Keratinocyte (primary cell): ENCODE measurements at regions not wholly inside any gene's neighbourhood (a gene's known extent, or its start where the extent isn't known, plus 50 kb on each side); places are given as distances from the start of the nearest gene placed in this dataset.

Source experiments
- DNase-seq: peaks from one replicate; pipeline ENCODE4 v3.0.0-alpha.2; 2011; ENCODE audit warnings: low read depth, missing footprints, low spot score
- FAIRE-seq: peaks from 2 replicates; lab custom pipeline; 2011; peaks lifted over from hg19 to GRCh38; lab: Jason Lieb, UNC
- H2AFZ ChIP-seq: 2 replicates; pipeline ENCODE4 v1.6.0; 2012; ENCODE audit warnings: low read length, control low read depth, inconsistent platforms; ENCODE audit not compliant: control insufficient read depth
- H3K27ac ChIP-seq: 2 replicates; pipeline ENCODE4 v1.5.1; 2011; ENCODE audit warnings: low read length; ENCODE audit not compliant: control insufficient read depth, insufficient read depth
- H3K27me3 ChIP-seq: 3 replicates; pipeline ENCODE4 v1.6.0; 2011; ENCODE audit warnings: low read length; ENCODE audit not compliant: control insufficient read depth, insufficient read depth; ENCODE audit errors: extremely low read depth
- H3K36me3 ChIP-seq, 2 experiments: 2 replicates in 1 of 2; 3 replicates in 1 of 2; pipeline ENCODE4 v1.5.1; 2011; ENCODE audit warnings: low read length in 2 of 2, mild to moderate bottlenecking in 1 of 2; ENCODE audit not compliant: control insufficient read depth in 2 of 2, insufficient read depth in 2 of 2; ENCODE audit errors: extremely low read depth in 1 of 2
- H3K4me1 ChIP-seq: 3 replicates; pipeline ENCODE4 v1.5.1; 2011; ENCODE audit warnings: low read length; ENCODE audit not compliant: control insufficient read depth, insufficient read depth; ENCODE audit errors: extremely low read depth
- H3K4me2 ChIP-seq: 3 replicates; pipeline ENCODE4 v1.6.0; 2011; ENCODE audit warnings: low read depth, low read length; ENCODE audit not compliant: control insufficient read depth, insufficient read depth; ENCODE audit errors: extremely low read depth
- H3K4me3 ChIP-seq, 3 experiments: fragments of 200-600 bp in 1 of 3; sonication (generic) in 1 of 3; 2 replicates in 2 of 3; 3 replicates in 1 of 3; pipeline ENCODE4 v1.5.1; 2011 to 2016; ENCODE audit warnings: low read length in 3 of 3, mild to moderate bottlenecking in 3 of 3, control low read depth in 2 of 3, inconsistent platforms in 1 of 3, low read depth in 1 of 3, mixed read lengths in 1 of 3, mixed run types in 1 of 3, moderate library complexity in 1 of 3; ENCODE audit not compliant: control insufficient read depth in 2 of 3, insufficient read depth in 2 of 3; ENCODE audit errors: extremely low read depth in 1 of 3
- H3K79me2 ChIP-seq: 2 replicates; pipeline ENCODE4 v1.6.0; 2012; ENCODE audit warnings: low read length; ENCODE audit not compliant: control insufficient read depth, insufficient read depth
- H3K9ac ChIP-seq: 3 replicates; pipeline ENCODE4 v1.6.0; 2011; ENCODE audit warnings: low read length; ENCODE audit not compliant: control insufficient read depth, insufficient read depth; ENCODE audit errors: extremely low read depth
- H3K9me1 ChIP-seq: 3 replicates; pipeline ENCODE4 v1.6.0; 2011; ENCODE audit warnings: low read length; ENCODE audit not compliant: control insufficient read depth, insufficient read depth; ENCODE audit errors: extremely low read depth
- H3K9me3 ChIP-seq: 2 replicates; pipeline ENCODE4 v1.5.1; 2012; ENCODE audit warnings: low read depth, low read length; ENCODE audit not compliant: control insufficient read depth
- H4K20me1 ChIP-seq: 3 replicates; pipeline ENCODE4 v1.6.0; 2011; ENCODE audit warnings: low read length; ENCODE audit not compliant: control insufficient read depth, insufficient read depth; ENCODE audit errors: extremely low read depth
- CTCF ChIP-seq, 3 experiments: IDR thresholded peaks in 1 of 3; conservative IDR thresholded peaks in 1 of 3; optimal IDR thresholded peaks in 1 of 3; 2 replicates in 2 of 3; 3 replicates in 1 of 3; pipeline versions ENCODE3 to v1.5.1; 2011; ENCODE audit warnings: low read length in 3 of 3, mild to moderate bottlenecking in 3 of 3, moderate library complexity in 2 of 3, control low read depth in 1 of 3, inconsistent platforms in 1 of 3; ENCODE audit not compliant: insufficient read depth in 2 of 3; ENCODE audit errors: extremely low read depth in 1 of 3
- EZH2 ChIP-seq: IDR thresholded peaks from one replicate; pipeline ENCODE4 v1.6.1; 2012; ENCODE audit warnings: inconsistent platforms, mild to moderate bottlenecking, low read length, moderate library complexity
- dilution Hi-C: fragments of 300-500 bp; cut with MboI; formaldehyde crosslinking; loops from one replicate; pipeline ENCODE4 v1.7.0; 2020; ENCODE audit warnings: low sequenced_read_pairs; ENCODE audit not compliant: extremely low pct_ligation_motif_present

GRCh38 chr9:26406676-26407075 is 485.9 kb downstream of the CAAP1 start:
- Histone ChIP-seq H3K4me1 (no peaks in the 10 kb centered on the region), H3K36me3 (no peaks in the 10 kb centered on the region), H3K9me1 (no peaks in the 10 kb centered on the region), H3K79me2 (no peaks in the 10 kb centered on the region), H2AFZ (no peak overlapping the region), H3K9me3 (no peaks in the 10 kb centered on the region), H3K9ac (no peak overlapping the region), H3K4me2 (no peak overlapping the region), H3K27ac (no peak overlapping the region), H4K20me1 (no peaks in the 10 kb centered on the region), H3K4me3 (no peak overlapping the region), H3K27me3 (no peaks in the 10 kb centered on the region)
- dilution Hi-C loops = no loop called here
- DNase-seq (no peak), FAIRE-seq (no peak)
- TF ChIP-seq CTCF (optimal IDR thresholded peaks at IDR 0.05 in 1 of 3, IDR thresholded peaks at IDR 0.05 in 1 of 3, conservative IDR thresholded peaks at IDR 0.05 in 1 of 3; ENCODE audit: extremely low read depth in 1 of 3, insufficient read depth in 2 of 3, low read length in 3 of 3) (no peak), EZH2 (no peak)

- no peaks in the 10 kb centered on the region for H3K79me2 ChIP-seq
- no peak overlapping the region for H3K4me2 ChIP-seq
- no peaks in the 10 kb centered on the region for H3K9me1 ChIP-seq
- no peaks in the 10 kb centered on the region for H3K36me3 ChIP-seq
- TF ChIP-seq EZH2 (no peak), CTCF (optimal IDR thresholded peaks at IDR 0.05 in 1 of 3, IDR thresholded peaks at IDR 0.05 in 1 of 3, conservative IDR thresholded peaks at IDR 0.05 in 1 of 3; ENCODE audit: extremely low read depth in 1 of 3, insufficient read depth in 2 of 3, low read length in 3 of 3) (no peak)
- dilution Hi-C loops = no loop called here
- no peaks in the 10 kb centered on the region for H3K27me3 ChIP-seq
- H4K20me1 ChIP-seq = no peaks in the 10 kb centered on the region
- FAIRE-seq (no peak), DNase-seq (no peak)
- no peak overlapping the region for H2AFZ ChIP-seq
- H3K4me3 ChIP-seq = no peak overlapping the region
- H3K9me3 ChIP-seq = no peaks in the 10 kb centered on the region
- no peak overlapping the region for H3K9ac ChIP-seq
- H3K27ac ChIP-seq = no peak overlapping the region
- H3K4me1 ChIP-seq = no peaks in the 10 kb centered on the region
Measured at GRCh38 chr9:26399556-26399955, 493.0 kb downstream of the CAAP1 start.
